A673 (cell line): ENCODE measurements at regions not wholly inside any gene's neighbourhood (a gene's known extent, or its start where the extent isn't known, plus 50 kb on each side); places are given as distances from the start of the nearest gene placed in this dataset.

Experiments
- BruUV-seq: library from RNA; stranded (reverse); fragments of 400-500 nt; replicated peaks from 2 replicates; lab custom pipeline; 2021; lab: Mats Ljungman, UMichigan
- CTCF ChIA-PET: fragments of 300-600 bp; sonication (Branson Sonifier 250); formaldehyde crosslinking; loops from one replicate; lab custom pipeline; 2022; ENCODE audit warnings: antibody characterized with exemption; lab: Charles Lee
- POLR2A ChIA-PET: fragments of 300-600 bp; sonication (Branson Sonifier 250); formaldehyde crosslinking; loops from one replicate; lab custom pipeline; 2022; ENCODE audit warnings: antibody characterized with exemption; ENCODE audit not compliant: low non-redundant PET; lab: Charles Lee
- DNase-seq: peaks from one replicate; pipeline ENCODE4 v3.0.0-alpha.2; 2015; ENCODE audit warnings: low spot score
- H3K27ac ChIP-seq: fragments of 200-600 bp; sonication (generic); 2 replicates; pipeline ENCODE4 v1.5.1; 2016; ENCODE audit warnings: mixed run types, low read depth, mild to moderate bottlenecking, mixed read lengths, antibody characterized with exemption, low read length; ENCODE audit not compliant: poor library complexity, severe bottlenecking
- H3K27me3 ChIP-seq: fragments of 200-600 bp; sonication (generic); replicated peaks from 2 replicates; pipeline ENCODE4 v1.6.1; 2017; ENCODE audit warnings: mixed run types, low read depth, mild to moderate bottlenecking, mixed read lengths, antibody characterized with exemption, low read length; ENCODE audit not compliant: insufficient read depth, poor library complexity
- H3K36me3 ChIP-seq: fragments of 200-600 bp; sonication (generic); 2 replicates; pipeline ENCODE4 v1.6.1; 2016; ENCODE audit warnings: mixed run types, mild to moderate bottlenecking, mixed read lengths, antibody characterized with exemption, low read length; ENCODE audit not compliant: insufficient read depth, poor library complexity, severe bottlenecking
- H3K4me1 ChIP-seq: fragments of 200-600 bp; sonication (generic); 2 replicates; pipeline ENCODE4 v1.6.1; 2017; ENCODE audit warnings: mixed run types, mild to moderate bottlenecking, mixed read lengths, antibody characterized with exemption, low read length; ENCODE audit not compliant: insufficient read depth, poor library complexity, severe bottlenecking
- H3K4me3 ChIP-seq: fragments of 200-600 bp; sonication (generic); 2 replicates; pipeline ENCODE4 v1.5.1; 2016; ENCODE audit warnings: low read depth, mixed run types, mild to moderate bottlenecking, mixed read lengths, low read length; ENCODE audit not compliant: poor library complexity, severe bottlenecking
- H3K9me3 ChIP-seq: fragments of 200-600 bp; sonication (generic); 2 replicates; pipeline ENCODE4 v1.6.1; 2016; ENCODE audit warnings: mixed run types, low read depth, mild to moderate bottlenecking, mixed read lengths, antibody characterized with exemption, low read length; ENCODE audit not compliant: poor library complexity, severe bottlenecking
- CTCF ChIP-seq: fragments of 300-800, 200-600 bp; sonication (generic); conservative IDR thresholded peaks from 2 replicates; pipeline ENCODE4 v1.5.1; 2017; ENCODE audit warnings: low read depth, mild to moderate bottlenecking, antibody characterized with exemption, low read length, moderate library complexity, mixed read lengths
- EZH2 ChIP-seq: fragments of 200-600 bp; sonication (generic); IDR thresholded peaks from 2 replicates; pipeline ENCODE4 v1.6.1; 2017; ENCODE audit warnings: borderline replicate concordance, low read depth, mild to moderate bottlenecking, mixed read lengths, antibody characterized with exemption, low read length; ENCODE audit not compliant: poor library complexity, severe bottlenecking
- intact Hi-C: fragments of 100-400 bp; cut with micrococcal nuclease; formaldehyde crosslinking; loops from one replicate; pipeline ENCODE4 v1.10.0; 2022; ENCODE audit not compliant: unreplicated experiment

- H3K4me1 ChIP-seq = no peaks in the 10 kb centered on the region
- H3K27me3 ChIP-seq = no peaks in the 10 kb centered on the region
- H3K27ac ChIP-seq = no peak overlapping the region
- TF ChIP-seq CTCF (no peak), EZH2 (no peak)
- no peak overlapping the region for H3K4me3 ChIP-seq
- no peaks in the 10 kb centered on the region for H3K9me3 ChIP-seq
- ChIA-PET CTCF (no interaction called here), POLR2A (no interaction called here)
- no peaks in the 10 kb centered on the region for H3K36me3 ChIP-seq
- no TSS peak for BruUV-seq
- DNase-seq = no peak
- intact Hi-C loops = no loop called here
Measured at GRCh38 chr7:125606671-125607070, 677.0 kb upstream of the POT1 start.

GRCh38 chr7:125605241-125605640, 675.6 kb upstream of the POT1 start:
- no peak for TF ChIP-seq EZH2
- TF ChIP-seq CTCF = no peak

DNA sequence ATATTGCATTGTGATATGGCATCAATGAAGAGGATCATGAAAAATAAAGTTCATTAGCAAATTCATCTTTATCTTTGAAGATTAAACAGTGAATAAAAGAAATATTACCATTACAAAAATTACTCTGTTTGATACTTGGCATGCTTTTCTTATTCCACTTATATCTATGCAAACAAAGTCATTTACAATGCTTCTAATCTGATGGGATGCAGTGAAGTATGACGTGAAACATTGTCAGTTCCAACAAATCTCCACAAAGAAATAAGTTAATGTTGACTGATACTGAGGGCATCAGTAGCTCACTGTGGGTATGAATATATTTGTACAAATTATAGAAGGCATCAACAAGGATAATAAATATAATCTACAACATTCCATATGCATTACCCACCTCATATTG, 672.8 kb upstream of the POT1 start:
- no peaks in the 10 kb centered on the region for H3K9me3 ChIP-seq
- H3K4me3 ChIP-seq = no peak overlapping the region
- DNase-seq = no peak
- intact Hi-C loops = no loop called here
- POLR2A ChIA-PET = no interaction called here
- TF ChIP-seq CTCF (no peak), EZH2 (no peak)
- H3K36me3 ChIP-seq = no peaks in the 10 kb centered on the region
- no peaks in the 10 kb centered on the region for H3K27me3 ChIP-seq
- CTCF ChIA-PET = no interaction called here
- no peak overlapping the region for H3K27ac ChIP-seq
- H3K4me1 ChIP-seq = no peaks in the 10 kb centered on the region
- BruUV-seq = no TSS peak

More at GRCh38 chr7:125605241-125605640, 675.6 kb upstream of the POT1 start:
- no peaks in the 10 kb centered on the region for H3K36me3 ChIP-seq
- no TSS peak for BruUV-seq
- no peak overlapping the region for H3K27ac ChIP-seq
- H3K4me3 ChIP-seq = no peak overlapping the region
- no peak for DNase-seq
- no peaks in the 10 kb centered on the region for H3K9me3 ChIP-seq
- no peaks in the 10 kb centered on the region for H3K27me3 ChIP-seq
- ChIA-PET CTCF (no interaction called here), POLR2A (no interaction called here)
- intact Hi-C loops = no loop called here
- no peaks in the 10 kb centered on the region for H3K4me1 ChIP-seq
